Right renal cortex interstitium (tissue), 3 donors: ENCODE measurements at regions not wholly inside any gene's neighbourhood (a gene's known extent, or its start where the extent isn't known, plus 50 kb on each side); places are given as distances from the start of the nearest gene placed in this dataset.

ENCODE experiments used
- DNase-seq, 3 donors: peaks; one replicate each; pipeline ENCODE4 v3.0.0-alpha.2; 2013; ENCODE audit warnings: low read depth in 3 of 3, low spot score in 2 of 3

GRCh38 chr9:89825669-89826068, 220.9 kb downstream of the GADD45G start:
- no peak for DNase-seq

- no peak for DNase-seq
Measured at GRCh38 chr9:89826186-89826585, 221.4 kb downstream of the GADD45G start.

- DNase-seq: no peak
Measured at GRCh38 chr9:89829346-89829745, 224.5 kb downstream of the GADD45G start.

GRCh38 chr9:89835666-89836065, 230.9 kb downstream of the GADD45G start:
- DNase-seq: no peak

- no peak for DNase-seq
Measured at GRCh38 chr9:89837162-89837933, 232.5 kb downstream of the GADD45G start.

GRCh38 chr9:89837934-89838310, 233.1 kb downstream of the GADD45G start:
- DNase-seq: no peak

GRCh38 chr9:89838621-89839020, 233.8 kb downstream of the GADD45G start:
- no peak for DNase-seq

GRCh38 chr9:89839449-89839848, 234.6 kb downstream of the GADD45G start:
- no peak for DNase-seq

- no peak for DNase-seq
Measured at GRCh38 chr9:89839952-89840351, 235.1 kb downstream of the GADD45G start.

- DNase-seq: no peak
Measured at GRCh38 chr9:89841456-89841855, 236.6 kb downstream of the GADD45G start.

- no peak for DNase-seq
Measured at GRCh38 chr9:89842267-89842768, 237.5 kb downstream of the GADD45G start.

GRCh38 chr9:89843074-89843473, 238.3 kb downstream of the GADD45G start:
- no peak for DNase-seq

GRCh38 chr9:89843591-89843990, 238.8 kb downstream of the GADD45G start:
- DNase-seq: no peak

GRCh38 chr9:89844075-89844474, 239.3 kb downstream of the GADD45G start:
- DNase-seq: no peak

GRCh38 chr9:89844535-89844934, 239.7 kb downstream of the GADD45G start:
- DNase-seq: no peak

- no peak for DNase-seq
Measured at GRCh38 chr9:89845321-89845720, 240.5 kb downstream of the GADD45G start.

- DNase-seq: no peak
Measured at GRCh38 chr9:89845862-89846261, 241.1 kb downstream of the GADD45G start.

GRCh38 chr9:89848060-89849040, 243.5 kb downstream of the GADD45G start:
- DNase-seq: no peak

GRCh38 chr9:89849096-89849495, 244.3 kb downstream of the GADD45G start:
- DNase-seq: no peak

- no peak for DNase-seq
Measured at GRCh38 chr9:89850153-89850552, 245.3 kb downstream of the GADD45G start.

- no peak for DNase-seq
Measured at GRCh38 chr9:89850631-89851325, 246.0 kb downstream of the GADD45G start.
